Activated CD4-positive, CD25-positive, alpha-beta regulatory T cell treated with anti-CD3 and anti-CD28 coated beads, Interleukin-2, amount 50 U/mL, for 16 hours (primary cell): ENCODE measurements at regions not wholly inside any gene's neighbourhood (a gene's known extent, or its start where the extent isn't known, plus 50 kb on each side); places are given as distances from the start of the nearest gene placed in this dataset.

Experiments
- DNase-seq: peaks from one replicate; pipeline ENCODE4 v3.0.0-alpha.2; 2020; ENCODE audit warnings: low read depth, low spot score

- DNase-seq, result no peak
These were observed 1079.9 kb upstream of the LRRTM3 start for GRCh38 chr10:65845916-65846315.

GRCh38 chr10:65846541-65846940 lies 1079.3 kb upstream of the LRRTM3 start:
- no peak for DNase-seq

GRCh38 chr10:65846949-65847348 lies 1078.9 kb upstream of the LRRTM3 start:
- DNase-seq, result no peak

GRCh38 chr10:65847436-65848230 lies 1078.2 kb upstream of the LRRTM3 start:
- no peak for DNase-seq

- DNase-seq, result no peak
These were observed 1067.0 kb upstream of the LRRTM3 start for GRCh38 chr10:65858841-65859240.

- no peak for DNase-seq
These were observed 1064.6 kb upstream of the LRRTM3 start for GRCh38 chr10:65861249-65861648.
